ENCODE measurements at regions not wholly inside any gene's neighbourhood (a gene's known extent, or its start where the extent isn't known, plus 50 kb on each side); places are given as distances from the start of the nearest gene placed in this dataset.

DNA sequence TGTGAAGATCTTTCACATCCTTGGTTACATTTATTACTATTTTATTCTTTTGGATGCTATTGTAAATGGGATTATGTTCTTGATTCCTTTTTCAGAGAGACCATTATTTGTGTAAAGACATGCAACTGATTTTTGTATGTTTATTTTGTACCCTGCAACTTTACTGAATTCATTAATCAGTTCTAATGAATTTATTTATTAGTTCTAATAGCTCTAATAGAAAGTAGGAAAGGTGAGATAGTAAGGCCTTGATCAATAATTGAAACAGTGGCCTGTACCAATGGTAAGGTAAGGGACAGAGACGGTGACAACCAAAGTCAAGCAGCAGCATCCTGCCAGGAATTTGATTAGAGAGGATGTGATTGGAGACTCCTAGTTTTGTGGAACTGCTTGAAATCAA is 224.1 kb downstream of the PHLDA1 start:
- Histone ChIP-seq H3K9me3 (peaks cover 0 to 6% (median 0%) of the 10 kb centered on the region in 4 donors), H3K4me3 (no peak overlapping the region), H3K27ac (no peak overlapping the region), H3K36me3 (no peaks in the 10 kb centered on the region), H3K4me1 (no peaks in the 10 kb centered on the region), H3K27me3 (no peaks in the 10 kb centered on the region)
- WGBS, 2 donors, result 91 to 95% methylated on average over 1 of the region's 1 CpG
- DNase-seq (ENCODE audit: low spot score in 2 of 2), result no peak
- TF ChIP-seq POLR2A (IDR thresholded peaks at IDR 0.05) (no peak), EP300 (IDR thresholded peaks at IDR 0.05) (no peak)
- TF ChIP-seq, protein P1, sequence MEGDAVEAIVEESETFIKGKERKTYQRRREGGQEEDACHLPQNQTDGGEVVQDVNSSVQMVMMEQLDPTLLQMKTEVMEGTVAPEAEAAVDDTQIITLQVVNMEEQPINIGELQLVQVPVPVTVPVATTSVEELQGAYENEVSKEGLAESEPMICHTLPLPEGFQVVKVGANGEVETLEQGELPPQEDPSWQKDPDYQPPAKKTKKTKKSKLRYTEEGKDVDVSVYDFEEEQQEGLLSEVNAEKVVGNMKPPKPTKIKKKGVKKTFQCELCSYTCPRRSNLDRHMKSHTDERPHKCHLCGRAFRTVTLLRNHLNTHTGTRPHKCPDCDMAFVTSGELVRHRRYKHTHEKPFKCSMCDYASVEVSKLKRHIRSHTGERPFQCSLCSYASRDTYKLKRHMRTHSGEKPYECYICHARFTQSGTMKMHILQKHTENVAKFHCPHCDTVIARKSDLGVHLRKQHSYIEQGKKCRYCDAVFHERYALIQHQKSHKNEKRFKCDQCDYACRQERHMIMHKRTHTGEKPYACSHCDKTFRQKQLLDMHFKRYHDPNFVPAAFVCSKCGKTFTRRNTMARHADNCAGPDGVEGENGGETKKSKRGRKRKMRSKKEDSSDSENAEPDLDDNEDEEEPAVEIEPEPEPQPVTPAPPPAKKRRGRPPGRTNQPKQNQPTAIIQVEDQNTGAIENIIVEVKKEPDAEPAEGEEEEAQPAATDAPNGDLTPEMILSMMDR (IDR thresholded peaks at IDR 0.05), result no peak

DNA sequence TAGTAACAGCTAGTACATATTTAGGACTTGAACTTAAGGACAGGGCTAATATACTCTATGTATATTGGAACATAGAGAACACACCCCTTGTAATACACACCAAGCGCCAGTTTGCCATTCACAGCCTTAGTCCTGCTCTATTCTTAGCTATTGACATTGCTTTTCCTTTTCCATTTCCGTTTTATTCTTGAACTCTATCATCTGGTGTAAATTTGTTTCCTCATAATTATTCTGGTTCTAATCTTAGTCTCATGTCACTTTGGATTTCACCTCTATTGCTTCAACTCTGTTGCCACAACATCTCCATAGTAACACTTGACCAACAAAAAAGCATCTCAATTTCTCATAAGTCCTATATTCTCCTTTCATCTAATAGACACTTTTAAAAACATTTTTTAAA is 225.7 kb downstream of the PHLDA1 start:
- Histone ChIP-seq H3K27me3 (no peaks in the 10 kb centered on the region), H3K4me1 (no peaks in the 10 kb centered on the region), H3K36me3 (no peaks in the 10 kb centered on the region), H3K9me3 (peaks cover 0 to 6% (median 0%) of the 10 kb centered on the region in 4 donors), H3K4me3 (no peak overlapping the region), H3K27ac (no peak overlapping the region)
- no peak for DNase-seq (ENCODE audit: low spot score in 2 of 2)
- WGBS, 2 donors, result 74 to 77% methylated on average over 2 of the region's 2 CpGs
- TF ChIP-seq EP300 (IDR thresholded peaks at IDR 0.05), result no peak
- TF ChIP-seq POLR2A (IDR thresholded peaks at IDR 0.05), result no peak
- TF ChIP-seq, protein P1 (IDR thresholded peaks at IDR 0.05), result no peak

DNA sequence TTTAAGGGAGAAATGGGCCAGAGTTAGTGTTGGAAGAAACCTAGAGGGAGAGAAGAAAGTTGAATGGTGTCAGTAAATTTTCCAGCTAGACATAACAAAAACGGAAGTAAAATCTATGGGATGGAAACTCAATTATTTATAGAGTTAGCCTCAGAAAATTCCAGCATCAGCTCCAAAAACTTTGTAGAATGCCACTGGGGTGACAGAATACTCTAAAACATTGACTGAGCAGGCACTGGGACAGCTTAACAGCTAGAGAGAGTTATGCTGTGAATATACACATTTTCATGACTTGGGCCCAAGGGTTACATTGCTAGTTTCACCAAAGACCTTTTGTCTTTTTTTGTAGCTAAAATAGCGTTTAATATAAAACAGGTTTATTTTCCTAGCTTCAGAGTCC is 226.3 kb downstream of the PHLDA1 start:
- DNase-seq (ENCODE audit: low spot score in 2 of 2), result no peak
- peaks cover 0 to 6% (median 0%) of the 10 kb centered on the region in 4 donors for H3K9me3 ChIP-seq
- H3K27ac ChIP-seq, result no peak overlapping the region
- no peaks in the 10 kb centered on the region for H3K36me3 ChIP-seq
- H3K4me1 ChIP-seq, result no peaks in the 10 kb centered on the region
- H3K4me3 ChIP-seq, result no peak overlapping the region
- H3K27me3 ChIP-seq, result no peaks in the 10 kb centered on the region
- WGBS, 2 donors, result 39 to 44% methylated on average over 2 of the region's 2 CpGs
- no peak for TF ChIP-seq POLR2A (IDR thresholded peaks at IDR 0.05)
- TF ChIP-seq, protein P1 (IDR thresholded peaks at IDR 0.05), result no peak
- TF ChIP-seq EP300 (IDR thresholded peaks at IDR 0.05), result no peak

DNA sequence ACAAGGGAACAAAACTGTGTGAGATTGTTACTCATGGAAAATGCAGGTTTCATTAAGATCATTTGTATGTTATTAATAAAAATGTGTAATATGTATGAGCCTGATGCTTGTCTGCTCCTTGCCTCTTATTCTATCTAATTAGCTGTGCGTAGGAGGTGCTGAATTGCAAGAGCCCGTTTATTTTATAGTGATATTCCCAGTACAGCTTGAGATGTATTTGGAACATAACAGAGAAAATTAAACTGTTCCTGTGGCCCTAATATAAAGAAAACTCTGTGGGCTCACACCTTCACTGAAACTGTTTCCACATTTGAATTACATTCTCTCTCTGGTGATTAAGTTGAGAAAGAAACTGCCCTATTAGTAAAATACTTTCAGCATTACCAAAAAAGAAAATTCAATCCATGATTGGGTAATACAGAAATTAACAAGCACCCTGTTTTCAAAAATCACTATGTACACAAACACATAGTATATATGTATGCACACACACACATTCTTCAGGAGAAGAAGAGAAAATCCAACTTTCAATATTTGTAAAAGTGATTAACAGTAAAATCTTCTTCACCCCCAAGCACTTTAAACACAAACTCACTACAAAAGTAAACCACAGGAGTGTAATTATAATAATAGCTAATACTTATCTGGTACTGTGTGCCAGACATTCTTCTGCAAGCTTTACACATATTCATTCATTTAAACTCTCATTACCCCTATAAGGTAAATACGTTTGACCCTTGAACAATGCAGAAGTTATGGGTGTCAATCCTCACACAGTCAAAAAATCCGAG is 233.2 kb downstream of the PHLDA1 start:
- 56 to 62% methylated on average over 4 of the region's 4 CpGs for WGBS, 2 donors
- no peak for TF ChIP-seq EP300 (IDR thresholded peaks at IDR 0.05)
- TF ChIP-seq, protein P1 (IDR thresholded peaks at IDR 0.05), result no peak
- no peak for TF ChIP-seq POLR2A (IDR thresholded peaks at IDR 0.05)
- Histone ChIP-seq H3K27ac (no peak overlapping the region), H3K4me1 (no peaks in the 10 kb centered on the region), H3K27me3 (no peaks in the 10 kb centered on the region), H3K4me3 (no peak overlapping the region), H3K36me3 (no peaks in the 10 kb centered on the region), H3K9me3 (no peaks in the 10 kb centered on the region)
- DNase-seq (ENCODE audit: low spot score in 2 of 2), result no peak

DNA sequence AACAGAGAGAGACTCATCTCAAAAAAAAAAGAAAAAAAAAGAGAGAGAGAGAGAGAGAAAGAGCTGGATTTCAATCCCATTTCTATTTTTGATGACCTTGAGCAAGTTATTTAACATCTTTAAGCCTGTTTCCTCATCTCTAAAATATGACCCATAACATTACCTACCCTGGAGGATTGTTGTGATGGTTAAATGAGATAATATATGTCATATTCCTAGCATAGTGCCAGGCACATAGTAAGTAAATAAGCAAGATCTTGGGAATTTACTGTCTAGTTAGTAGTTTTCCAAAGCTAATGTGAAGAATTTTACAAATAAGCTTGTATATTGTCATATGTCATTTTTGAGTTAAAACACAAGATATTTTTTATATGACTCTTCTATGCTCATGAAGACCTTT is 236.5 kb downstream of the PHLDA1 start:
- no peaks in the 10 kb centered on the region for H3K9me3 ChIP-seq
- H3K4me1 ChIP-seq, result no peaks in the 10 kb centered on the region
- no peak for DNase-seq (ENCODE audit: low spot score in 2 of 2)
- H3K27ac ChIP-seq, result no peak overlapping the region
- no peaks in the 10 kb centered on the region for H3K36me3 ChIP-seq
- no peak overlapping the region for H3K4me3 ChIP-seq
- no peaks in the 10 kb centered on the region for H3K27me3 ChIP-seq
- TF ChIP-seq, protein P1 (IDR thresholded peaks at IDR 0.05), result no peak
- TF ChIP-seq POLR2A (IDR thresholded peaks at IDR 0.05) (no peak), EP300 (IDR thresholded peaks at IDR 0.05) (no peak)
